Astrocyte (in vitro differentiated cells and primary cell): ENCODE measurements at regions not wholly inside any gene's neighbourhood (a gene's known extent, or its start where the extent isn't known, plus 50 kb on each side); places are given as distances from the start of the nearest gene placed in this dataset.

Source experiments
- DNase-seq: peaks from one replicate; pipeline ENCODE4 v3.0.0-alpha.2; 2010; ENCODE audit warnings: low read depth
- FAIRE-seq: peaks from 2 replicates; lab custom pipeline; 2011; peaks lifted over from hg19 to GRCh38; lab: Jason Lieb, UNC
- H2AFZ ChIP-seq: 2 replicates; pipeline ENCODE4 v1.6.0; 2012; ENCODE audit warnings: low read depth, low read length, inconsistent platforms
- H3K27ac ChIP-seq: 2 replicates; pipeline ENCODE4 v1.5.1; 2011; ENCODE audit warnings: low read depth, low read length, inconsistent platforms
- H3K27me3 ChIP-seq: 2 replicates; pipeline ENCODE4 v1.6.0; 2011; ENCODE audit warnings: low read length, inconsistent platforms; ENCODE audit not compliant: insufficient read depth
- H3K36me3 ChIP-seq: 2 replicates; pipeline ENCODE4 v1.5.1; 2011; ENCODE audit warnings: low read length, inconsistent platforms; ENCODE audit not compliant: insufficient read depth
- H3K4me1 ChIP-seq: 2 replicates; pipeline ENCODE4 v1.5.1; 2011; ENCODE audit warnings: low read length, inconsistent platforms; ENCODE audit not compliant: insufficient read depth
- H3K4me2 ChIP-seq: 2 replicates; pipeline ENCODE4 v1.6.0; 2012; ENCODE audit warnings: low read length, inconsistent platforms
- H3K4me3 ChIP-seq: 2 replicates; pipeline ENCODE4 v1.5.1; 2011; ENCODE audit warnings: low read depth, mild to moderate bottlenecking, low read length, inconsistent platforms; ENCODE audit not compliant: insufficient read depth
- H3K79me2 ChIP-seq: 2 replicates; pipeline ENCODE4 v1.6.0; 2012; ENCODE audit warnings: mild to moderate bottlenecking, low read length, inconsistent platforms; ENCODE audit not compliant: insufficient read depth
- H3K9ac ChIP-seq: 2 replicates; pipeline ENCODE4 v1.6.0; 2012; ENCODE audit warnings: mild to moderate bottlenecking, low read length, inconsistent platforms
- H3K9me3 ChIP-seq: 2 replicates; pipeline ENCODE4 v1.5.1; 2012; ENCODE audit warnings: low read depth, mild to moderate bottlenecking, low read length, inconsistent platforms; ENCODE audit not compliant: insufficient read depth
- H4K20me1 ChIP-seq: 2 replicates; pipeline ENCODE4 v1.6.0; 2012; ENCODE audit warnings: low read length, inconsistent platforms; ENCODE audit not compliant: insufficient read depth
- H3K27ac Mint-ChIP-seq: one replicate; pipeline ENCODE4 v1.8.0; 2021; ENCODE audit warnings: mild to moderate bottlenecking, mixed read lengths; ENCODE audit not compliant: unreplicated experiment
- H3K27me3 Mint-ChIP-seq: one replicate; pipeline ENCODE4 v1.8.0; 2021; ENCODE audit warnings: low read depth, mixed read lengths; ENCODE audit not compliant: unreplicated experiment
- H3K36me3 Mint-ChIP-seq: one replicate; pipeline ENCODE4 v1.8.0; 2021; ENCODE audit warnings: low read depth, mixed read lengths; ENCODE audit not compliant: unreplicated experiment
- H3K4me1 Mint-ChIP-seq: one replicate; pipeline ENCODE4 v1.8.0; 2021; ENCODE audit warnings: low read depth, mixed read lengths; ENCODE audit not compliant: unreplicated experiment
- H3K4me3 Mint-ChIP-seq: one replicate; pipeline ENCODE4 v1.8.0; 2021; ENCODE audit warnings: mild to moderate bottlenecking, moderate library complexity, mixed read lengths; ENCODE audit not compliant: unreplicated experiment
- H3K9me3 Mint-ChIP-seq: one replicate; pipeline ENCODE4 v1.8.0; 2021; ENCODE audit warnings: mild to moderate bottlenecking, mixed read lengths; ENCODE audit not compliant: unreplicated experiment
- EZH2 ChIP-seq: IDR thresholded peaks from 2 replicates; pipeline ENCODE4 v1.6.1; 2012; ENCODE audit warnings: mild to moderate bottlenecking, low read length, inconsistent platforms; ENCODE audit not compliant: insufficient read depth
- TF ChIP-seq, protein P1 (sequence below): IDR thresholded peaks from 2 replicates; pipeline ENCODE4 v1.5.1; 2011; ENCODE audit warnings: low read depth, mild to moderate bottlenecking, inconsistent platforms, low read length, moderate library complexity; ENCODE audit not compliant: insufficient read depth

GRCh38 chr10:58943960-58944359 is 232.5 kb upstream of the PHYHIPL start:
- Histone ChIP-seq H3K9me3 (no peaks in the 10 kb centered on the region), H3K4me3 (no peak overlapping the region), H4K20me1 (no peaks in the 10 kb centered on the region), H3K27me3 (no peaks in the 10 kb centered on the region), H3K4me1 (no peaks in the 10 kb centered on the region), H3K9ac (no peak overlapping the region), H3K79me2 (no peaks in the 10 kb centered on the region), H3K27ac (no peak overlapping the region), H3K4me2 (no peak overlapping the region), H3K36me3 (no peaks in the 10 kb centered on the region), H2AFZ (no peak overlapping the region)
- TF ChIP-seq, protein P1, sequence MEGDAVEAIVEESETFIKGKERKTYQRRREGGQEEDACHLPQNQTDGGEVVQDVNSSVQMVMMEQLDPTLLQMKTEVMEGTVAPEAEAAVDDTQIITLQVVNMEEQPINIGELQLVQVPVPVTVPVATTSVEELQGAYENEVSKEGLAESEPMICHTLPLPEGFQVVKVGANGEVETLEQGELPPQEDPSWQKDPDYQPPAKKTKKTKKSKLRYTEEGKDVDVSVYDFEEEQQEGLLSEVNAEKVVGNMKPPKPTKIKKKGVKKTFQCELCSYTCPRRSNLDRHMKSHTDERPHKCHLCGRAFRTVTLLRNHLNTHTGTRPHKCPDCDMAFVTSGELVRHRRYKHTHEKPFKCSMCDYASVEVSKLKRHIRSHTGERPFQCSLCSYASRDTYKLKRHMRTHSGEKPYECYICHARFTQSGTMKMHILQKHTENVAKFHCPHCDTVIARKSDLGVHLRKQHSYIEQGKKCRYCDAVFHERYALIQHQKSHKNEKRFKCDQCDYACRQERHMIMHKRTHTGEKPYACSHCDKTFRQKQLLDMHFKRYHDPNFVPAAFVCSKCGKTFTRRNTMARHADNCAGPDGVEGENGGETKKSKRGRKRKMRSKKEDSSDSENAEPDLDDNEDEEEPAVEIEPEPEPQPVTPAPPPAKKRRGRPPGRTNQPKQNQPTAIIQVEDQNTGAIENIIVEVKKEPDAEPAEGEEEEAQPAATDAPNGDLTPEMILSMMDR, result no peak
- TF ChIP-seq EZH2, result no peak
- FAIRE-seq (no peak), DNase-seq (no peak)
- peak overlapping the region; percentile 77 for H3K27ac Mint-ChIP-seq
- H3K27me3 Mint-ChIP-seq, result no peaks in the 10 kb centered on the region
- no peak overlapping the region for H3K4me3 Mint-ChIP-seq
- peaks cover 21% of the 10 kb centered on the region for H3K4me1 Mint-ChIP-seq
- H3K9me3 Mint-ChIP-seq, result no peaks in the 10 kb centered on the region
- H3K36me3 Mint-ChIP-seq, result no peaks in the 10 kb centered on the region

- H3K4me3 Mint-ChIP-seq, result no peak overlapping the region
- Histone ChIP-seq H3K4me2 (no peak overlapping the region), H3K79me2 (no peaks in the 10 kb centered on the region), H3K27me3 (no peaks in the 10 kb centered on the region), H4K20me1 (no peaks in the 10 kb centered on the region), H3K9ac (no peak overlapping the region), H3K36me3 (no peaks in the 10 kb centered on the region), H3K9me3 (no peaks in the 10 kb centered on the region), H3K4me1 (no peaks in the 10 kb centered on the region), H3K27ac (no peak overlapping the region), H3K4me3 (no peak overlapping the region), H2AFZ (no peak overlapping the region)
- FAIRE-seq (no peak), DNase-seq (no peak)
- peaks cover 24% of the 10 kb centered on the region for H3K4me1 Mint-ChIP-seq
- no peak for TF ChIP-seq EZH2
- TF ChIP-seq, protein P1, result no peak
- no peaks in the 10 kb centered on the region for H3K27me3 Mint-ChIP-seq
- no peak overlapping the region for H3K27ac Mint-ChIP-seq
- no peaks in the 10 kb centered on the region for H3K36me3 Mint-ChIP-seq
- no peaks in the 10 kb centered on the region for H3K9me3 Mint-ChIP-seq
Measured at GRCh38 chr10:58948303-58948702, 228.1 kb upstream of the PHYHIPL start.

DNA sequence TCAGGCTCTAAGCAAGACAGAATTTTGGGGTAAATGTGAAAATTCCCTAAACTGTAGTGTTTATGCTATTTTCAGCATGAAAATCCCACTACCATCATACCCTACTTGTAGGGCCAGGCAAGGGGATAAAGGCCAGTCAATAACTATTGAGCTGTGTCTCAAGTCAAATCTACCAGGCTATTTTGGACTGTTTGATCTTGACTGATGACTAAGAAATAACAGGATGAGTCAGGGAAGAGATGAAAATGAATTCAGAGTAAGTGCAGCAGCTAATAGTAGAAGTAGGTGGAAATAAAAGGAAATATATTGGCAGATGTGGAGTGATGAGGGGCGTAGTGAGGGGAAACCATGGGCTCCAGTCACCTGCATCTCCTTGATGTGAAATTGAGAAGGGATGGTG is 225.8 kb upstream of the PHYHIPL start:
- Mint-ChIP-seq H3K9me3 (no peaks in the 10 kb centered on the region), H3K27me3 (no peaks in the 10 kb centered on the region), H3K4me1 (peaks cover 8% of the 10 kb centered on the region), H3K4me3 (no peak overlapping the region), H3K27ac (no peak overlapping the region), H3K36me3 (no peaks in the 10 kb centered on the region)
- Histone ChIP-seq H3K27me3 (no peaks in the 10 kb centered on the region), H3K4me1 (no peaks in the 10 kb centered on the region), H3K27ac (no peak overlapping the region), H3K9ac (no peak overlapping the region), H3K9me3 (no peaks in the 10 kb centered on the region), H3K4me2 (no peak overlapping the region), H3K79me2 (no peaks in the 10 kb centered on the region), H4K20me1 (no peaks in the 10 kb centered on the region), H3K36me3 (no peaks in the 10 kb centered on the region), H3K4me3 (no peak overlapping the region), H2AFZ (no peak overlapping the region)
- DNase-seq, result peak; percentile 25
- TF ChIP-seq, protein P1, result no peak
- no peak for TF ChIP-seq EZH2
- no peak for FAIRE-seq
